ENCODE measurements at regions not wholly inside any gene's neighbourhood (a gene's known extent, or its start where the extent isn't known, plus 50 kb on each side); places are given as distances from the start of the nearest gene placed in this dataset.

DNA sequence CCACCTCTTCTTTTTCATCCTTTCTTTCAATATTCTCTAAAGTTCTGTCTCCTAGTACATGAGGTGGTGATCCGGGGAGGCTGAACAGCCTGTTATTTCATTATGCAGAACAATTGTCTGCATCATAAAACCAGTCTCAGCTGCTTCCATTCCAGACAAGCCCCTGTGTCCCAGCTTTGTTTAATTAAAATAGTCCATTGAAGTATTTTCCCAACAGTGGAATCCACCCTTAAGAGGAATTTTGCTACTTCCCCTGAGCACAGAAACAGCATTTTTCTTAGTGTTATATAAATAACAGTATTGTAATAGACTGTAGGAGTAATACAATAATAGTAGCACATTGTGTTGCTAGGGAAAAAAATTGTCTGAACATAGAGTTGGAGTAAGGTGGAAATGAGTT is 395.4 kb upstream of the TCF4 start:
- peaks cover 12% of the 10 kb centered on the region for H3K36me3 Mint-ChIP-seq
- H3K9me3 Mint-ChIP-seq, result peaks cover 32% of the 10 kb centered on the region
- H3K27me3 Mint-ChIP-seq (ENCODE audit: low read depth), result no peaks in the 10 kb centered on the region
- peaks cover 4% of the 10 kb centered on the region for H3K4me1 Mint-ChIP-seq
- DNase-seq (ENCODE audit: low spot score in 2 of 2, unreplicated experiment in 2 of 2), result no peak
- no peak overlapping the region for H3K4me3 Mint-ChIP-seq
- no peak overlapping the region for H3K27ac Mint-ChIP-seq
- no peak for TF ChIP-seq CTCF (IDR thresholded peaks at IDR 0.05; ENCODE audit: unreplicated experiment)

DNA sequence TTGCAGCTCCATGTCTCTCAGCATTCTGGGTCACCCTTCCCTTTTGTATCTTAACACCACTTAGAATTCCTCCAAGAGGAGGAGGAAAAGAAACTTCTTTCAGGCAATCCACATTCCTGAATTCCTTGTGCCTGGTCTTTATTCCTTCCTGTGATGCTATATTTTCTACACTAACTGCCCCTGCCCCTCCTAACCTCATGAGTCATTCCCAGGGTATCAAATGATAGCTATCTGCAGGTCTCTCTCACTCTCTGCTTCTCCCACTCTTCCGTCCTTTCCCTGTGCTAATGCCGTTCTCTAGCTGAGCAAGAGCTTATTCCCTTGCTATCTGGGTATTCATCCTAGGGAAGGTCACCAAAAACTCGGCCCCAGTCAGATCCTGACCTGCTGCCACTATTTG is 395.0 kb upstream of the TCF4 start:
- peaks cover 4% of the 10 kb centered on the region for H3K4me1 Mint-ChIP-seq
- H3K36me3 Mint-ChIP-seq, result peaks cover 9% of the 10 kb centered on the region
- no peak for TF ChIP-seq CTCF (IDR thresholded peaks at IDR 0.05; ENCODE audit: unreplicated experiment)
- no peak for DNase-seq (ENCODE audit: low spot score in 2 of 2, unreplicated experiment in 2 of 2)
- peaks cover 28% of the 10 kb centered on the region for H3K9me3 Mint-ChIP-seq
- no peak overlapping the region for H3K27ac Mint-ChIP-seq
- no peaks in the 10 kb centered on the region for H3K27me3 Mint-ChIP-seq (ENCODE audit: low read depth)
- H3K4me3 Mint-ChIP-seq, result no peak overlapping the region

DNA sequence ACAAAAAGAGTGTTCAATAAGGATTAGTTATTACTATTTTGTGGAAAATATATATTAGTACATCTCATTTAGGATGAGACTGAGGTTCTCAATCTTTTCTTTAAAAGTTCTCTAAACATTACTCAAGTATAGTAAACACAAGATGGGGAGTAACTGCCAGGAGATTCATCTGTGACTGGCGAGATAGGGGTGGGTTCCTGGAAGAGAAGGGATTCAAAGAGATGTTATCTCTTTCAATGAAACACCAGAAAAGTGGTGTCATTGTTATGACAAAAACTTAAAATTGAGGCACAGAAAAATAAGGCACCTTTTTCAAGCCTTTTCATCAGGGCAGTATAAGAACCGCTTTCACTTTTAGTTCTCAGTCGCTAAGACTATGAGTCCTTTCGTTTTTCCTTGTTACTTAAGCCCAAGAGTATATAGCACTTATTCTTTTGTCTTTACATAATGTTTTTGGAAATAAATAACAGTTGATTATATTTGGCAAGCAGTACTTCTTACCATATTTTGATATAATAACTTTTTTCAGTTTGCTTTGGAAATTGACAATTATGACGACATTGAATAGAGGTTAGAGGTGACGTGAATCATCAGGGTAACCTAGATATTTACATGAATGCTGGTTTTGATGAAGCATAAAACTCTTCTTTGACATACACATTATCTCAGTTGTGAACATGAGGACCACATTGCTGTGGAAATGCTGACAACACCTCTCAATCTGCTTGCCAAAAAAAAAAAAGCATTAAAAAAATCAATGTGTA is 393.9 kb upstream of the TCF4 start:
- peaks cover 7% of the 10 kb centered on the region for H3K36me3 Mint-ChIP-seq
- DNase-seq (ENCODE audit: low spot score in 2 of 2, unreplicated experiment in 2 of 2), result no peak
- H3K27me3 Mint-ChIP-seq (ENCODE audit: low read depth), result no peaks in the 10 kb centered on the region
- no peak overlapping the region for H3K4me3 Mint-ChIP-seq
- peaks cover 4% of the 10 kb centered on the region for H3K4me1 Mint-ChIP-seq
- H3K27ac Mint-ChIP-seq, result no peak overlapping the region
- no peak for TF ChIP-seq CTCF (IDR thresholded peaks at IDR 0.05; ENCODE audit: unreplicated experiment)
- peaks cover 26% of the 10 kb centered on the region for H3K9me3 Mint-ChIP-seq

DNA sequence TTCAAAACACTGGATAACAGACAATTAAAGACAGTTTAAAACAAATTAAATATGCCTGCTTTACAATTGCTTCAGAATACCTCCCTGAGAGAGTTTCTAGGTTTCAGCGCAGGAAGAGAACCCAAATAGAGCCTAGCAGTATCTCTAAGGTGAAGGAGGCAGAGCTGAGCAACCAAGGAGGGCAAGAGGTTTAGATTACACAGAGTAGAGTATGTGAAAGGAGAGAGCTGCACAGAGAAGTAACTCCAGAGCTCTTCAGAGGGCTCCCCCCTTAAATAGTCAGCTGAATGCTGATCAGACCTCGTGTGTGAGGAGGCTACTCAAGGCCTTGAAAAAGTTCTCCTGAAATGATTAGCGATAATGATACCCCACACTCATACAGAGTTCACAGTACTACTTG is 386.5 kb upstream of the TCF4 start:
- Mint-ChIP-seq H3K4me3 (no peak overlapping the region), H3K4me1 (no peaks in the 10 kb centered on the region), H3K27me3 (ENCODE audit: low read depth) (no peaks in the 10 kb centered on the region), H3K9me3 (peaks cover 26% of the 10 kb centered on the region), H3K27ac (no peak overlapping the region), H3K36me3 (peaks cover 4% of the 10 kb centered on the region)
- DNase-seq (ENCODE audit: low spot score in 2 of 2, unreplicated experiment in 2 of 2), result no peak
- no peak for TF ChIP-seq CTCF (IDR thresholded peaks at IDR 0.05; ENCODE audit: unreplicated experiment)

DNA sequence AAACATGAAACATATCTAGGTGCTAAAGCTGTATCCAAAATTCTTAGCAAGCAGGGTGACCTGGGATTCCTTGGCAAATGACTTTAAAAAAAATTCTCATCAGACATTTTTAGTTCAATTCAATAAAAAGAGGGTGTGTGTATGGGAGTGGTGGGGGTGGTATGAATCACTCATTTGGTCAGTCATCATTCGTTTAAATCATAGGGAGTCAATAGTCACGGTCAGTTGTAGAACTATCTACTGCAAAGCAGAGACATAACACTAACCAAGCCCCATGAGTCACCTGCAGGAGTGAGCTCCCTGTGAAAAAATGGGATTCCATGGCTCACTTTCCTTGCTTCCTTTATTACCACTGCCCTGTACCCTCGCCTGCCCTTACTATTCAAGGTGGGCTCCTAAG is 380.6 kb upstream of the TCF4 start:
- Mint-ChIP-seq H3K27me3 (ENCODE audit: low read depth) (no peaks in the 10 kb centered on the region), H3K36me3 (no peaks in the 10 kb centered on the region), H3K4me3 (no peak overlapping the region), H3K9me3 (no peaks in the 10 kb centered on the region), H3K4me1 (peaks cover 11% of the 10 kb centered on the region), H3K27ac (no peak overlapping the region)
- DNase-seq (ENCODE audit: low spot score in 2 of 2, unreplicated experiment in 2 of 2), result no peak
- no peak for TF ChIP-seq CTCF (IDR thresholded peaks at IDR 0.05; ENCODE audit: unreplicated experiment)
